ENCODE measurements at regions not wholly inside any gene's neighbourhood (a gene's known extent, or its start where the extent isn't known, plus 50 kb on each side); places are given as distances from the start of the nearest gene placed in this dataset.
"Not testable (repeated sequence)": the region's sequence is repeated elsewhere in the genome, so short reads cannot be mapped to it uniquely, and the experiment has no call there.

DNA sequence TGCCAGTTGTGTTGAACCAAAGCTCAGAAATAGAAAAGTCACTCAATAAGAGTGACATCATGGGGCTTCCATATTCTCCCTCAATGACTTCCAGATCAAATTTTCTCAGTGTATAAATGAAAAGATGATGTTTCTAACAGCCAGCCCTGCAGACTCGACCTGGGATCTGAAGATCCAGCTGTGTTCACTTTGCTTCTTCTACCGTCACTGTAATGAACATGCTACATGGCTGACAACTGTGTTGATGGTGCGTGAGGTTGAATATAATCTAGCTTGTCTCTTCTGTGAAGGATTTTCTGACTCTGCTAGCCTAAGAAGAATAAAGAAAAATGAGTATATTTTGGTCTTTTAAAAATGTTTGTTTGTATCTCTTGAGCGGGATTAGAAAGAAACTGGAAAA, 577.8 kb downstream of the ETNK1 start:
- DNase-seq = no peak

- peak; percentile 21 for DNase-seq
These were observed 580.2 kb downstream of the ETNK1 start for GRCh38 chr12:23204933-23205778.

- no peak for DNase-seq
These were observed 584.8 kb downstream of the ETNK1 start for GRCh38 chr12:23209793-23210192.

- DNase-seq = no peak
These were observed 585.6 kb downstream of the ETNK1 start for GRCh38 chr12:23210573-23210972.

GRCh38 chr12:23211384-23212320, 586.7 kb downstream of the ETNK1 start:
- no peak for DNase-seq

GRCh38 chr12:23217158-23217557, 592.2 kb downstream of the ETNK1 start:
- DNase-seq = no peak

- no peak for DNase-seq
These were observed 592.7 kb downstream of the ETNK1 start for GRCh38 chr12:23217667-23218066.

DNA sequence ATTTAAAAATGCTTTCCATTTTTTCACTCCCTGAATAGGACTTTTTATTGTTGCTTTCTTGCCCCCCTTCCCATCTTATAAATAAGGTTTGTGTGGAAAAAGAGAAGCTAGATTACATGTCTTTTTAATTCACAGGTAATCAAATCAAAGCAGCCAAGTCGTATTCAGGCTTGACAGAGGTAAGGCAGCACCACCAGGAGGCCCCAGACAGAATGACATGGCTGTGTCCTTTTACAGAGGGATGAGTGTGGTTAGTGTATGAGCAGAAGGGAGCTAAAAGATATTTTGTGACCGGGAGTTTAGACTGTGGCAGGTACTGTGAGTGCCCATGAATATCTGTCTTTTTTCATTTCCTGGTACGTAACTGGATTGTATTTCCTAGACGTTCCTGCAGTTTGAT, 596.1 kb downstream of the ETNK1 start:
- no peak for DNase-seq

- no peak for DNase-seq
These were observed 597.0 kb downstream of the ETNK1 start for GRCh38 chr12:23221926-23222325.

GRCh38 chr12:23222801-23223200, 597.8 kb downstream of the ETNK1 start:
- DNase-seq = no peak

DNA sequence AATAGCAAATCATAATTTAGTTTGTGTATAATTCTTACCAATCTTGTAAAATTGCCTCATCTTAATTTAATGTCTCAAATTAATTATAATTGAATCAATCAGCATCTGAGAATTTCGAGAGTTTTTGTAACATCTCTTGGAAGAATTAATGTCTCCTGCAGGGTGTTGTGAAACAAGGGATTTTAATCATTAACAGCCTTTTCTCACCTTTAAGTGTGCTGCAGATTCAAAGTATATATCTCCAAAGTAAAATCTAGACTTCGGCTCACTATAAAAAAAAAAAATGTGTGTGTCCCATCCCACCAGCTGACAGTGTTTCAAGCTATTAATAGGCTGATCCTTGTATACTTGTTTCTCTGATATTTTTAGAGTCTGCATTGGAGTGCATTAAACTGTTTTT, 603.1 kb downstream of the ETNK1 start:
- DNase-seq = no peak

DNA sequence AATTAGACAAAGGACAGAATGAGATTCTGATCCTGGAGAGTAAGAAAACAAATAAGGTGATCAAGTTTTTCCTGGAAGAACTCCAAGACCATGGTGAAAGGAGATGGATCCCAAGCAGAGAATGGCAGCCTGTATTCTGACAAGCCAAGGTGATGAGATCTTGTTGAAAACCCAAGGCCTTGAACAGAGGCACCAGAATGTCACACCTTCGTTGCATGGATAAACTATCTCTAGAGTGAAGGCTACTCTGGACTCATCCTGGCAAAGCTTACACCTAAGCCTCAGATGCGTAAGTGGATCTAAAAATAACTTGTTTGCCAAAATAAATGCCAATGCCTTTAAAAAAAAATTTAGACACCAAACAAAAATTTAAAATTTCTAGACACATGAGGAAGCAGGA, 605.9 kb downstream of the ETNK1 start:
- DNase-seq = no peak

DNA sequence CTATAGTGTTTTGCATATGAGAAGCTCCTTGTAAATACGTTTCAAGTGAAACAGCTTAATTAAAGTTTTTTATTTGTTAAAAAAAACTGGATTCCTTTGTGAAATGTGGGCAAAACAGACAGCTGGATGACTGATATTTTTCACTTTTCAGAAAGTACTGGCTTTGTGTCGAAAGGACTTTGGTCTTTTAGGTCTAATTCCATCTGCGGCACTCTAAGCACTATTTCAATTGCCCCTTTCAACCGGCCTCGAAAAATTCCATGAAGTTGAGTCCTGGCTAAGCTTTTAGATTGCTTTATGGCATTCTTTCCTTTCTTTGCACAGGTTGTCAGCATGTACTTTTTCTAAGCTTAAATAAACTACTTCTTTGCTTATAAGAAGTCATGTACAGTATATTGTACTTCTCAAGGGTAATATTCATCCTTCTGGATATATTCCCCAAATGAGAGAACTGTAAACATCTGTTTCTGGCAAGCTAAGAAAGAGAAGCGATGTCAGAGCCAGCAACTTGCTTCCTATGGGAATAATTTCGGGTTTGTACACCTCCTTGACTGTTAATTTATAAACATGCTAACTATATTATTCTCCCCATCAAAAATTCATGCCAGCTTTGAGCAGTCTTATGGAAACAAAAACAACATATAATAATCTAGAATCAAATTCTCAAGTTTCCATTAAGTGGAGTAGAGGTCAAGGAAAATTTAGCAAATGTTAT, 611.3 kb downstream of the ETNK1 start:
- DNase-seq = no peak

- DNase-seq = no peak
These were observed 611.8 kb downstream of the ETNK1 start for GRCh38 chr12:23236811-23237210.

DNA sequence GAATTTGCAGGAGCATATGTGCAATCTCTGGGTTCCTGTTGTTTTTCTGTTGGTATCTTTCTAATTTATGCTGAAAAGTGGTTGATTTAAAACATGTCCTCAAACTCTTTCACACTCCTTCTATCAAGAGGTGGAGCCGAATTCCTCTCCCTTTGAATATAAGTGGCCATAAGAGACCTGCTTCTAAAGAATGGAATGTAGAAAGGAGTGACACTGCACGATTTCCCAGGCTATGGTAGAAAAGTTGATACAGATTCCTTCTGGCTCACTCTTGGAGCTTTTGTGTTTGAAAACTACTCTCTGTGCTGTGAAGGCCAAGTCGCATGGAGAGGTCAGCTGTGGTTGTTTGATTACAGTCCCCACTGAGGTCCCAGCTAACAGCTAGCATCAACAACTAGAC, 613.2 kb downstream of the ETNK1 start:
- DNase-seq = no peak

DNA sequence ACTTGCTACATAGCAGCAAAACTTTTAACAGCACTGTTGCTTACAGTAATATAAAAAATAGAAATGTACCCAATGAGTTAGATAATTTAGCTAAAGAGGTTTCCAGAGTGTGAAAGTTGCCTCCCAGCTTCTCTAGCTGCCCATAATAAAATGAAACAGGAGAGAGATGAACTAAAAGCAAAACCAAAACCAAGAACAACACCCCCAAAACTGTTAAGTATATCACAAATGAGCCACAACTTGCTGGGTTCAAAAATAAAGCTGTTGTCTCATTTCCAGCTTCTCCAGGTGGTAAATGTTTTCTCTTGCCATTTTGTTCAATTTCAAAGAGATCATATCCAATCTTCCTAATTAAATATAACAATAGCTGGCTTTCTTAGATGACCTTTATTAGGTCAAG, 614.0 kb downstream of the ETNK1 start:
- no peak for DNase-seq

DNA sequence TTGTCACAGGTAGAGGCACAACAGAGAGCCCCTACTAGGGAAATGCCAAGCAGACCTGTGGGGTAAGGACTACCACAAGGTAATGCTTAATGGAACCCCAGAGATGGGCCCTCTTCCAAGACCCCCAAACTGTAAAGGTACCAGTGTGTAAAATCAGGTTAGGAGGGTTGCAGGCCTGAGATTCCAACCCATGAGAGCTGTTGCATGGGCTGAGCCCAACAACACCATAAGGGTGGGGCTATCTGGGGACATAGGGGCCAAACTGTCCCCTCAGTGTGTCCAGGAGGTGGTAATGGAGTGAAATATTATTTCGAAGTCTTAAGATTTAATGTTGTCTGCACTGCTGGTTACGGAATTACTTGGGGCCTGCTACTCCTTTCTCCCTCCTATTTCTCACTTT, 620.2 kb downstream of the ETNK1 start:
- no peak for DNase-seq

- DNase-seq = no peak
These were observed 628.2 kb downstream of the ETNK1 start for GRCh38 chr12:23253191-23253590.

DNA sequence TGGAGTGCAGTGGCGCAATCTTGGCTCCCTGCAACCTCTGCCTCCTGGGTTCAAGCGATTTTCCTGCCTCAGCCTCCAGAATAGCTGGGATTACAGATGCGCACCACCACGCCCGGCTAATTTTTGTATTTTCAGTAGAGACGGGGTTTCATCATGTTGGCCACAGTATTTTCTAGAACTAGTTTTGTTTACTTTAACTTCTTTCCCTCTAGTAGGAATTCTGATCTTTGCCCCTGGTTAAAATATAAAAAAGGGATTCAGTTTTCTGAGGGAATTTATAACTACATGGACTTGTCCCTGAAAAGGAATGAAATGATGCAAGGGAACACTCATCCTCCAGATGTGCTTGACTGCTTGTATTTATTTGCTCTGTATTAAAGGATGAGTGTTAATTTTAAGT, 628.9 kb downstream of the ETNK1 start:
- not testable (repeated sequence) for DNase-seq

- no peak for DNase-seq
These were observed 634.6 kb downstream of the ETNK1 start for GRCh38 chr12:23259558-23259957.

- DNase-seq = no peak
These were observed 637.7 kb downstream of the ETNK1 start for GRCh38 chr12:23262670-23263069.

GRCh38 chr12:23277831-23278230, 652.9 kb downstream of the ETNK1 start:
- no peak for DNase-seq

DNA sequence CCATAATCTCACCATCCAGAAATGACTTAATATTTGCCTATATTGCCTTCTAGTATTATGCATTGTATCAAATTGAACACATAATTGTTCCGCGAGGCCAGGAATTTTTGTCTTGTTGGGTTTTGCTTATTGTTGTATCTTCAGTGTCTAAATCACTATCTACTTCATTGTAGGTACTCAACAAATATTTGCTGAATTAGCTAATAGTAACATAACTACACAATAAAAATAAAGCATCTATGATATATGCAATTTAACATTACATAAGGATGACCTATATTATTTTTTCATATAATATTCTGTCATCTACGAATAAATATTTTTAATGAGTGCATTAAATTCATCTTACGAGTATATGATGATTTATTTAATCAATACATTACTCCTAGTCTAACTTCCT, 656.3 kb downstream of the ETNK1 start:
- no peak for DNase-seq

All from SHP77 treated with DMSO at 0.1 percent for 48 hours (cell line).